ENCODE measurements at regions not wholly inside any gene's neighbourhood (a gene's known extent, or its start where the extent isn't known, plus 50 kb on each side); places are given as distances from the start of the nearest gene placed in this dataset.

- DNase-seq (ENCODE audit: low read depth in 2 of 2) = no peak
Measured at GRCh38 chr1:29673669-29674626, 437.6 kb downstream of the PTPRU start.

- no peak for DNase-seq (ENCODE audit: low read depth in 2 of 2)
Measured at GRCh38 chr1:29673228-29673500, 436.8 kb downstream of the PTPRU start.

GRCh38 chr1:29672416-29673227 is 436.3 kb downstream of the PTPRU start:
- no peak for DNase-seq (ENCODE audit: low read depth in 2 of 2)

GRCh38 chr1:29671446-29672356 is 435.4 kb downstream of the PTPRU start:
- no peak for DNase-seq (ENCODE audit: low read depth in 2 of 2)

- no peak for DNase-seq (ENCODE audit: low read depth in 2 of 2)
Measured at GRCh38 chr1:29670752-29671151, 434.4 kb downstream of the PTPRU start.

- DNase-seq (ENCODE audit: low read depth in 2 of 2) = no peak
Measured at GRCh38 chr1:29669912-29670311, 433.6 kb downstream of the PTPRU start.

GRCh38 chr1:29669158-29669871 is 433.0 kb downstream of the PTPRU start:
- no peak for DNase-seq (ENCODE audit: low read depth in 2 of 2)

- DNase-seq (ENCODE audit: low read depth in 2 of 2) = no peak
Measured at GRCh38 chr1:29668551-29669157, 432.3 kb downstream of the PTPRU start.

- no peak for DNase-seq (ENCODE audit: low read depth in 2 of 2)
Measured at GRCh38 chr1:29667951-29668350, 431.6 kb downstream of the PTPRU start.

- no peak for DNase-seq (ENCODE audit: low read depth in 2 of 2)
Measured at GRCh38 chr1:29664711-29665110, 428.4 kb downstream of the PTPRU start.

GRCh38 chr1:29658688-29659087 is 422.4 kb downstream of the PTPRU start:
- no peak for DNase-seq (ENCODE audit: low read depth in 2 of 2)

GRCh38 chr1:29657816-29658215 is 421.5 kb downstream of the PTPRU start:
- DNase-seq (ENCODE audit: low read depth in 2 of 2) = no peak

- no peak for DNase-seq (ENCODE audit: low read depth in 2 of 2)
Measured at GRCh38 chr1:29655945-29656850, 419.9 kb downstream of the PTPRU start.

- no peak for DNase-seq (ENCODE audit: low read depth in 2 of 2)
Measured at GRCh38 chr1:29655145-29655544, 418.8 kb downstream of the PTPRU start.

GRCh38 chr1:29653886-29654450 is 417.6 kb downstream of the PTPRU start:
- no peak for DNase-seq (ENCODE audit: low read depth in 2 of 2)

GRCh38 chr1:29653034-29653810 is 416.9 kb downstream of the PTPRU start:
- DNase-seq (ENCODE audit: low read depth in 2 of 2) = no peak

GRCh38 chr1:29651684-29652665 is 415.7 kb downstream of the PTPRU start:
- DNase-seq (ENCODE audit: low read depth in 2 of 2) = no peak
